Fibroblast of the aortic adventitia (primary cell): ENCODE measurements at regions not wholly inside any gene's neighbourhood (a gene's known extent, or its start where the extent isn't known, plus 50 kb on each side); places are given as distances from the start of the nearest gene placed in this dataset.
"Not testable (repeated sequence)": the region's sequence is repeated elsewhere in the genome, so short reads cannot be mapped to it uniquely, and the experiment has no call there.

Experiments
- DNase-seq: peaks from one replicate; pipeline ENCODE4 v3.0.0-alpha.2; 2010; ENCODE audit warnings: low read depth
- H3K4me3 ChIP-seq: 2 replicates; pipeline ENCODE4 v1.5.1; 2011; ENCODE audit warnings: low read depth, mild to moderate bottlenecking, control low read depth, low read length, moderate library complexity
- TF ChIP-seq, protein P1 (sequence below): IDR thresholded peaks from 2 replicates; pipeline ENCODE4 v1.5.1; 2011; ENCODE audit warnings: mild to moderate bottlenecking, low read length, control low read depth, inconsistent platforms; ENCODE audit not compliant: insufficient read depth

DNA sequence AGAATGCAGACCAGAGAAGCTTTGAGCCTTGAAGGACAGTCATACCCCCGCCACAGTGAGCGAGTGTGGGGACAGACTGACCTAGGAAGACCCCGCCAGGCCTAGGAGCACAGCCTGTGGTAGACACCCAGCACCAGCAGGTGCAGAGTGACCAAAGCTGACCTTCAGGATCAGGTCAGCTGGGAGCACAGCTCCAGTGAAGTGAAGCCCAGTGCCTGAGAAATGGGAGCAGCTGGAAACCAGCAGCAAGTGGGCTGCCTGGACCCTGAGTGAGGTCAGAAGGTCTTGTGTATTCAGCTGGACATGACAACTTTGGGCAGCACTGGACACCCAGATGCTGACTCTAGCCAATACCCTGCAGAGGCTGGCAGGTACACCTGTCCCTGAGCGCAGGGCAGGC lies 268.9 kb downstream of the TEX29 start:
- no peak for DNase-seq
- TF ChIP-seq, protein P1, sequence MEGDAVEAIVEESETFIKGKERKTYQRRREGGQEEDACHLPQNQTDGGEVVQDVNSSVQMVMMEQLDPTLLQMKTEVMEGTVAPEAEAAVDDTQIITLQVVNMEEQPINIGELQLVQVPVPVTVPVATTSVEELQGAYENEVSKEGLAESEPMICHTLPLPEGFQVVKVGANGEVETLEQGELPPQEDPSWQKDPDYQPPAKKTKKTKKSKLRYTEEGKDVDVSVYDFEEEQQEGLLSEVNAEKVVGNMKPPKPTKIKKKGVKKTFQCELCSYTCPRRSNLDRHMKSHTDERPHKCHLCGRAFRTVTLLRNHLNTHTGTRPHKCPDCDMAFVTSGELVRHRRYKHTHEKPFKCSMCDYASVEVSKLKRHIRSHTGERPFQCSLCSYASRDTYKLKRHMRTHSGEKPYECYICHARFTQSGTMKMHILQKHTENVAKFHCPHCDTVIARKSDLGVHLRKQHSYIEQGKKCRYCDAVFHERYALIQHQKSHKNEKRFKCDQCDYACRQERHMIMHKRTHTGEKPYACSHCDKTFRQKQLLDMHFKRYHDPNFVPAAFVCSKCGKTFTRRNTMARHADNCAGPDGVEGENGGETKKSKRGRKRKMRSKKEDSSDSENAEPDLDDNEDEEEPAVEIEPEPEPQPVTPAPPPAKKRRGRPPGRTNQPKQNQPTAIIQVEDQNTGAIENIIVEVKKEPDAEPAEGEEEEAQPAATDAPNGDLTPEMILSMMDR: no peak
- H3K4me3 ChIP-seq: no peak overlapping the region

DNA sequence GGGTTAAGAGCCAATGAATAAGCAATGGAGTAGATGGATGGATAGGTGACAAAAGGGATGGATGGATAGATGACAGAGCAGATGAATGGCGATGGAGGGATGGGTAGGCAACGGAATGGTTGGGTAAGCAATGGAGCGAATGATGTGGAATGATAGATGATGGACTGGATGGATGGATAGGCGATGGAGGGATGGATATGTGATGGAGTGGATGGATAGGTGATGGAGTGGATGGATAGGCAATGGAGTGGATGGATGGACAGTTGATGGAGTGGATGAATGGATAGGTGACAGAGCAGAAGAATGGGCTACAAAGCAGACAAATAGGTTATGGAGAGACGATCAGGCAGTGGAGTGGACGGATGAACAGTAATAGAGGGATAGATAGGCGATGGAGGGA lies 269.6 kb downstream of the TEX29 start:
- no peak overlapping the region for H3K4me3 ChIP-seq
- no peak for DNase-seq
- TF ChIP-seq, protein P1: no peak

DNA sequence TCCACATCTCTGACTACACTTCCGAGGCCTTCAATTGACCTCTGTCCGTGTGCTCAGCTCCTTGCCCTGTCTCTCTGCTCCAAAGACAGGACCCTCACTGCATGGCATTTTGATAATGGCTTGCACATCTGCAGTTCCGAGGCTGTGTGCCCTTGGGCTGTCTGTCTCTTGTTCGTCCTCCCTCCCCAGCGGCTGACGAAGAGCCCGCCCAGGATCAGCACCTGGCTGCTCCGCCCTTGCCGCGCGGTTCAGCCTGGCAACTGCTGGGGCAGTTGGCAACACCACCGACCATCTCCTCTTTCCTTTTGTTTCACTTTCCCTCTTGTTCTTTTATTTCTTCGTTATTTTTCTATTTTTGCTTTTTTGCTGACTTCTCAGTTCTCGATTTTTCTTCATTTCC lies 270.4 kb downstream of the TEX29 start:
- no peak overlapping the region for H3K4me3 ChIP-seq
- DNase-seq: no peak
- TF ChIP-seq, protein P1: no peak

DNA sequence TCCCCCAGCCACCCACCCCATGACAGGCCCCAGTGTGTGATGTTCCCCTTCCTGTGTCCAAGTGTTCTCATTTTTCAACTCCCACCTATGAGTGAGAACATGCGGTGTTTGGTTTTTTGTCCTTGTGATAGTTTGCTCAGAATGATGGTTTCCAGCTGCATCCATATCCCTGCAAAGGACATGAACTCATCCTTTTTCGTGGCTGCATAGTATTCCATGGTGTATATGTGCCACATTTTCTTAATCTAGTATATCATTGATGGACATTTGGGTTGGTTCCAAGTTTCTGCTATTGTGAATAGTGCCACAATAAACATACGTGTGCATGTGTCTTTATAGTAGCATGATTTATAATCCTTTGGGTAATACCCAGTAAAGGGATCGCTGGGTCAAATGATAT lies 273.0 kb downstream of the TEX29 start:
- not testable (repeated sequence) for DNase-seq, H3K4me3 ChIP-seq

DNA sequence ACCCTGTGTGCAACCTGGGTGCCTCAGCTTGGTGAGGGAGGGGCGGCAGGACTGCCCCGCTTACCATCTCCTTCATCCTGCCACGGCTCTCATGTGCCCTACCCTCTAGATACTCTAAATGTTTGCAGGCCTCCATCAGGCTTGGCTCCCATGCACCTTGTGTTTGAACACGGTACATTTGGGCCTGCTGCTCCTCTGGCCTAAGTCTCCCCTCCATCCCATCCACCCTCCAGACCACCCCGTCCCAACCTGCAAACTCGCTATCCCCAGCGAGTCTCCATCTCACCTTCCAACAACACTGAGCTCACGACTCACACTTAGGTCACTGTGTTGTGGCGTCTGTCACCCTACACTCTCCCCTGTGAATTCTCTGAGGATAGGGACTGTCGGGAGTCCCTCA lies 274.2 kb downstream of the TEX29 start:
- no peak for DNase-seq
- H3K4me3 ChIP-seq: no peak overlapping the region

DNA sequence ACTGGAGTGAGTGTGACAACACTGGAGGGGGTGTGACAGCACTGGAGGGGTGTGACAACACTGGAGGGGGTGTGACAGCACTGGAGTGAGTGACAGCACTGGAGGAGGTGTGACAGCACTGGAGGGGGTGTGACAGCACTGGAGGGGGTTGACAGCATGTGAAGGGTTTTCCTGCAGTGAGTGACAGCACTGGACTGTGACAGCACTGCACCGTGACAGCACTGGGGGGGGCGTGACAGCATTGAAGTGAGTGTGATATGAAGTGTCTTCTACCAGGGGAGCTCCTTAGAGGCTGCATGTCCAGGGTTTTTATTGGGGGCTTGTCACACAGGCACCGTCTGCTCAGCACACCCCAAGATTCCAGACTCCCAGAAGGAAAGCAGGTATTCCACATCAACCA lies 274.8 kb downstream of the TEX29 start:
- DNase-seq: no peak
- TF ChIP-seq, protein P1: no peak
- H3K4me3 ChIP-seq: no peak overlapping the region

More for the DNA sequence above, 274.2 kb downstream of the TEX29 start:
- TF ChIP-seq, protein P1: no peak

DNA sequence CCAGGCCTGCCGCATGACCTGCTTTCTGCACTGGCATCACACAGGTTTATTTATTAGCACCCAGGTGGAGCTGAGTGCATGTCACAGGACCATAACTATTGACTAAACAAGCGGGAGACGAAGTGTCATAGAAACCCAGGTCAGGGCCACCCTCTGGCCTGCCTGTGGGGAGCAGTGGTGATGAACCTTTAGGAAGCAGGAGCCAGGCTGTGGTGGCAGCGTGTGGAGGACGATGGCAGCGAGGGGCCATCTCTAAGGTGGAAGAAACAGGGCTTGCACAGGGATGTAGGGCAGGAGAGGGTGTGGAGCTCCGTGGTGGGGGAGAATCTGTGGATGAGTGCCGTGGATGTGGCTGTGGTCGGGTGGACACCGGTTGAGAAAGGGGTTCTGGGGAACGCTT lies 275.3 kb downstream of the TEX29 start:
- DNase-seq: no peak
- TF ChIP-seq, protein P1: no peak
- no peak overlapping the region for H3K4me3 ChIP-seq
